NCI-H748 treated with DMSO at 0.1 percent for 48 hours (cell line): ENCODE measurements at regions not wholly inside any gene's neighbourhood (a gene's known extent, or its start where the extent isn't known, plus 50 kb on each side); places are given as distances from the start of the nearest gene placed in this dataset.
A peak's percentile ranks its signal among the peaks of the same experiment; 100 is the strongest.

Experiments
- DNase-seq: peaks from one replicate; lab custom pipeline; 2025; lab: John Stamatoyannopoulos, UW

- DNase-seq = no peak
These were observed 594.9 kb downstream of the TECRL start for GRCh38 chr4:63814171-63814964.

- DNase-seq = no peak
These were observed 610.1 kb downstream of the TECRL start for GRCh38 chr4:63799166-63799565.

GRCh38 chr4:63795301-63795700, 613.9 kb downstream of the TECRL start:
- DNase-seq = no peak

GRCh38 chr4:63790377-63790776, 618.9 kb downstream of the TECRL start:
- no peak for DNase-seq

GRCh38 chr4:63788271-63788670, 621.0 kb downstream of the TECRL start:
- no peak for DNase-seq

- no peak for DNase-seq
These were observed 621.9 kb downstream of the TECRL start for GRCh38 chr4:63787326-63787725.

GRCh38 chr4:63786171-63786570, 623.1 kb downstream of the TECRL start:
- no peak for DNase-seq

- DNase-seq = no peak
These were observed 624.4 kb downstream of the TECRL start for GRCh38 chr4:63784822-63785221.

GRCh38 chr4:63777601-63778000, 631.6 kb downstream of the TECRL start:
- DNase-seq = no peak

GRCh38 chr4:63764400-63764799, 644.9 kb downstream of the TECRL start:
- DNase-seq = no peak

- DNase-seq = no peak
These were observed 651.3 kb downstream of the TECRL start for GRCh38 chr4:63757929-63758328.

- DNase-seq = no peak
These were observed 666.4 kb downstream of the TECRL start for GRCh38 chr4:63742882-63743281.

- DNase-seq = no peak
These were observed 679.7 kb downstream of the TECRL start for GRCh38 chr4:63729519-63729918.

GRCh38 chr4:63728480-63729177, 680.6 kb downstream of the TECRL start:
- no peak for DNase-seq

- DNase-seq = peak; percentile 9
These were observed 691.9 kb downstream of the TECRL start for GRCh38 chr4:63717384-63717783.

- no peak for DNase-seq
These were observed 700.6 kb downstream of the TECRL start for GRCh38 chr4:63708661-63709060.

- DNase-seq = no peak
These were observed 708.7 kb downstream of the TECRL start for GRCh38 chr4:63700569-63700968.

GRCh38 chr4:63693321-63693720, 715.9 kb downstream of the TECRL start:
- no peak for DNase-seq

- no peak for DNase-seq
These were observed 730.8 kb downstream of the TECRL start for GRCh38 chr4:63678358-63678931.

- DNase-seq = no peak
These were observed 738.5 kb downstream of the TECRL start for GRCh38 chr4:63670735-63671134.

- no peak for DNase-seq
These were observed 745.4 kb downstream of the TECRL start for GRCh38 chr4:63663870-63664269.

GRCh38 chr4:63644396-63644795, 764.9 kb downstream of the TECRL start:
- no peak for DNase-seq

- DNase-seq = no peak
These were observed 772.0 kb downstream of the TECRL start for GRCh38 chr4:63637270-63637669.
